Brain microvascular endothelial cell (primary cell): ENCODE measurements at regions not wholly inside any gene's neighbourhood (a gene's known extent, or its start where the extent isn't known, plus 50 kb on each side); places are given as distances from the start of the nearest gene placed in this dataset.

Experiments
- DNase-seq: peaks from one replicate; pipeline ENCODE4 v3.0.0-alpha.2; 2020
- H3K27ac ChIP-seq: fragments of 250-450 bp; sonication (Bioruptor Pico); 2 replicates; pipeline ENCODE4 v1.5.1; 2020; ENCODE audit warnings: mild to moderate bottlenecking, moderate library complexity
- H3K27me3 ChIP-seq: fragments of 250-450 bp; sonication (Bioruptor Pico); replicated peaks from 2 replicates; pipeline ENCODE4 v1.5.1; 2020; ENCODE audit warnings: mild to moderate bottlenecking
- H3K36me3 ChIP-seq: fragments of 250-450 bp; sonication (Bioruptor Pico); replicated peaks from 2 replicates; pipeline ENCODE4 v1.5.1; 2020; ENCODE audit warnings: mild to moderate bottlenecking
- H3K4me3 ChIP-seq: 2 replicates; pipeline ENCODE4 v1.5.1; 2011; ENCODE audit warnings: low read depth, mild to moderate bottlenecking, control low read depth, low read length, moderate library complexity
- CTCF ChIP-seq: IDR thresholded peaks from 2 replicates; pipeline ENCODE4 v1.5.1; 2011; ENCODE audit warnings: low read depth, mild to moderate bottlenecking, moderate library complexity, low read length, control low read depth, inconsistent platforms; ENCODE audit errors: missing control alignments
- in situ Hi-C: cut with HindIII; loops from 2 replicates; pipeline ENCODE4 v1.10.0; 2017; ENCODE audit warnings: low sequenced_read_pairs, low pct_ligation_motif_present

GRCh38 chr19:28171983-28172382 lies 1041.0 kb downstream of the UQCRFS1 start:
- Histone ChIP-seq H3K27me3 (no peaks in the 10 kb centered on the region), H3K36me3 (no peaks in the 10 kb centered on the region)
- in situ Hi-C loops, result no loop called here

GRCh38 chr19:28170066-28170465 lies 1042.9 kb downstream of the UQCRFS1 start:
- in situ Hi-C loops, result no loop called here
- no peak for TF ChIP-seq CTCF
- no peaks in the 10 kb centered on the region for H3K36me3 ChIP-seq
- no peaks in the 10 kb centered on the region for H3K27me3 ChIP-seq
- no peak overlapping the region for H3K27ac ChIP-seq
- no peak for DNase-seq
- H3K4me3 ChIP-seq, result no peak overlapping the region

More at GRCh38 chr19:28171983-28172382, 1041.0 kb downstream of the UQCRFS1 start:
- Histone ChIP-seq H3K27ac (no peak overlapping the region), H3K4me3 (no peak overlapping the region)
- DNase-seq, result no peak
- TF ChIP-seq CTCF, result no peak

GRCh38 chr19:28169168-28169887 lies 1043.6 kb downstream of the UQCRFS1 start:
- no peaks in the 10 kb centered on the region for H3K27me3 ChIP-seq
- H3K27ac ChIP-seq, result no peak overlapping the region
- H3K36me3 ChIP-seq, result no peaks in the 10 kb centered on the region
- DNase-seq, result no peak
- in situ Hi-C loops, result no loop called here
- TF ChIP-seq CTCF, result no peak
- no peak overlapping the region for H3K4me3 ChIP-seq

- no peak for TF ChIP-seq CTCF
- no peak for DNase-seq
- in situ Hi-C loops, result no loop called here
- no peaks in the 10 kb centered on the region for H3K36me3 ChIP-seq
- no peak overlapping the region for H3K27ac ChIP-seq
- H3K4me3 ChIP-seq, result no peak overlapping the region
- no peaks in the 10 kb centered on the region for H3K27me3 ChIP-seq
Measured at GRCh38 chr19:28168557-28168956, 1044.4 kb downstream of the UQCRFS1 start.

- Histone ChIP-seq H3K4me3 (no peak overlapping the region), H3K36me3 (no peaks in the 10 kb centered on the region), H3K27me3 (no peaks in the 10 kb centered on the region), H3K27ac (no peak overlapping the region)
- no peak for DNase-seq
- in situ Hi-C loops, result no loop called here
- TF ChIP-seq CTCF, result no peak
Measured at GRCh38 chr19:28166025-28166424, 1046.9 kb downstream of the UQCRFS1 start.

- DNase-seq, result no peak
Measured at GRCh38 chr19:28164214-28164613, 1048.7 kb downstream of the UQCRFS1 start.

More at GRCh38 chr19:28164214-28164613, 1048.7 kb downstream of the UQCRFS1 start:
- no peak overlapping the region for H3K27ac ChIP-seq
- TF ChIP-seq CTCF, result no peak
- no peaks in the 10 kb centered on the region for H3K36me3 ChIP-seq
- in situ Hi-C loops, result no loop called here
- H3K4me3 ChIP-seq, result no peak overlapping the region
- no peaks in the 10 kb centered on the region for H3K27me3 ChIP-seq
